Nephron (organoid): ENCODE measurements at regions not wholly inside any gene's neighbourhood (a gene's known extent, or its start where the extent isn't known, plus 50 kb on each side); places are given as distances from the start of the nearest gene placed in this dataset.
A peak's percentile ranks its signal among the peaks of the same experiment; 100 is the strongest.

Experiments used
- H3K27ac Mint-ChIP-seq, 3 experiments: 2 replicates each; pipeline ENCODE4 v1.8.0; 2020; ENCODE audit warnings: mixed read lengths in 3 of 3, mild to moderate bottlenecking in 2 of 3, moderate library complexity in 1 of 3
- H3K27me3 Mint-ChIP-seq: 2 replicates; pipeline ENCODE4 v1.8.0; 2021; ENCODE audit warnings: low read depth, mild to moderate bottlenecking, moderate library complexity, mixed read lengths
- H3K36me3 Mint-ChIP-seq: 2 replicates; pipeline ENCODE4 v1.8.0; 2020; ENCODE audit warnings: low read depth, mixed read lengths
- H3K4me1 Mint-ChIP-seq: 2 replicates; pipeline ENCODE4 v1.8.0; 2020; ENCODE audit warnings: mixed read lengths
- H3K4me3 Mint-ChIP-seq, 3 experiments: 2 replicates each; pipeline ENCODE4 v1.8.0; 2020; ENCODE audit warnings: mild to moderate bottlenecking in 3 of 3, mixed read lengths in 3 of 3, moderate library complexity in 2 of 3
- H3K9me3 Mint-ChIP-seq: 2 replicates; pipeline ENCODE4 v1.8.0; 2020; ENCODE audit warnings: mixed read lengths
- TF ChIP-seq, protein P1 (sequence below), 3 experiments: fragments of 200-600 bp; sonication (generic); IDR thresholded peaks; one replicate each; pipeline ENCODE4 v1.5.0; 2021; ENCODE audit warnings: antibody characterized with exemption in 3 of 3; ENCODE audit not compliant: unreplicated experiment in 3 of 3

DNA sequence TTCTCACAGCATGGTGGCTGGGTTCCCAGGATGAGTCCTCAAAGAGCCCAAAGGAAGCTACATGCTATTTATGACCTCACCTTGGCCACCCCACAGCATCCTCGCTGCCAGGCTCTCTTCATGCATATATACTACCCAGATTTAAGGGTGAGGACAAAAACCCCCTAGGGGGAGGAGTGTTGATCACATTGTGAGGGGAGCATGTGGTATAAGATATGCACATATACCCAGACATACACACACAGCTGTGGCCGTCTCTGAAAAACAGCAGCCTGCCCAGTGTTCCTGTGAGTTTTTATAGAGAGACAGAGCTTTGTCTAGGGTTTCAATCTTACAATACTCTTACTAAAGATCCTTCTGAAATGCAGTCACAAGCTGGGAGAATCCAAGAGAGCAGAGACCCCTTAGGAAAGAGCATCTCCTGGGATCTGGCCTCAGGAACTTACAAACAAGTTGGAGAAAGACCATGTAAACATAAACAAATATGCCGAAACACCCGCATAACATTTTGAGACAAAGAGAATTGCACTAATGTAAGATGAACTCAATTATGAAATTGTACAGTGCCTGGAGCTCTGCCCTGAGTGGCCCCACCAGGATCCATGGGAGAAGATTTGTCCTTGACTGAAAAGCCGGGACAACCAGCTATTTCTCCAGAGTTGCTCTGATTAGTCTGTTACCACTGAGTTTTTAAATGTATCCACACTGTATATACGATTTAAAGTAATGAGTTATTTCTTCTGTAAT is 146.4 kb downstream of the GADD45G start:
- Mint-ChIP-seq H3K9me3 (no peaks in the 10 kb centered on the region), H3K4me3 (no peak overlapping the region), H3K36me3 (no peaks in the 10 kb centered on the region), H3K27ac (peak overlapping the region; percentile 28 to 97 (median 71)), H3K4me1 (peaks cover 53% of the 10 kb centered on the region), H3K27me3 (peaks cover 5% of the 10 kb centered on the region)
- TF ChIP-seq, protein P1, sequence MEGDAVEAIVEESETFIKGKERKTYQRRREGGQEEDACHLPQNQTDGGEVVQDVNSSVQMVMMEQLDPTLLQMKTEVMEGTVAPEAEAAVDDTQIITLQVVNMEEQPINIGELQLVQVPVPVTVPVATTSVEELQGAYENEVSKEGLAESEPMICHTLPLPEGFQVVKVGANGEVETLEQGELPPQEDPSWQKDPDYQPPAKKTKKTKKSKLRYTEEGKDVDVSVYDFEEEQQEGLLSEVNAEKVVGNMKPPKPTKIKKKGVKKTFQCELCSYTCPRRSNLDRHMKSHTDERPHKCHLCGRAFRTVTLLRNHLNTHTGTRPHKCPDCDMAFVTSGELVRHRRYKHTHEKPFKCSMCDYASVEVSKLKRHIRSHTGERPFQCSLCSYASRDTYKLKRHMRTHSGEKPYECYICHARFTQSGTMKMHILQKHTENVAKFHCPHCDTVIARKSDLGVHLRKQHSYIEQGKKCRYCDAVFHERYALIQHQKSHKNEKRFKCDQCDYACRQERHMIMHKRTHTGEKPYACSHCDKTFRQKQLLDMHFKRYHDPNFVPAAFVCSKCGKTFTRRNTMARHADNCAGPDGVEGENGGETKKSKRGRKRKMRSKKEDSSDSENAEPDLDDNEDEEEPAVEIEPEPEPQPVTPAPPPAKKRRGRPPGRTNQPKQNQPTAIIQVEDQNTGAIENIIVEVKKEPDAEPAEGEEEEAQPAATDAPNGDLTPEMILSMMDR (IDR thresholded peaks at IDR 0.05; ENCODE audit: unreplicated experiment in 3 of 3), result no peak

DNA sequence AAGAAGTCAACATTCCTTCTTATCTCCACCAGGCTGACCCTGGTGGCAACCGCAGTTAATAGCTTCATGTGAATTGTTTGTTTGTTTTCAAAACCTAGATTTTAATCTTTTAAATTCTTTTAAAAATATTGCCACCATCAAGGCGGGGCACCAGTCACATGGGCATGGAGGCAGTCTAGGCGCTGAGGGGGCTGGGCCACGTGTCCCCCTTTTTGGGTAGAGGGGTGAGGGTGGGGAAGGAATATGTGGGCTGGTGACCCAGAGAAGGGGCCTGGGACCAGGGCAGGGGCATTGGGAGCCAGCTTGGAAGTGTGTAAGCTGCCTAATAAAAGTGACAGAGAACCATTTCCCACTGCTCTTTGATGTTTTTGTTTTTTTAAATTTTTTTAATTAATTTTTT is 147.3 kb downstream of the GADD45G start:
- Mint-ChIP-seq H3K27me3 (peaks cover 9% of the 10 kb centered on the region), H3K36me3 (no peaks in the 10 kb centered on the region), H3K9me3 (no peaks in the 10 kb centered on the region), H3K4me1 (peaks cover 46% of the 10 kb centered on the region), H3K4me3 (no peak overlapping the region), H3K27ac (peak overlapping the region in 2 of 3 experiments; percentile 36 to 97)
- TF ChIP-seq, protein P1 (IDR thresholded peaks at IDR 0.05; ENCODE audit: unreplicated experiment in 3 of 3), result no peak

DNA sequence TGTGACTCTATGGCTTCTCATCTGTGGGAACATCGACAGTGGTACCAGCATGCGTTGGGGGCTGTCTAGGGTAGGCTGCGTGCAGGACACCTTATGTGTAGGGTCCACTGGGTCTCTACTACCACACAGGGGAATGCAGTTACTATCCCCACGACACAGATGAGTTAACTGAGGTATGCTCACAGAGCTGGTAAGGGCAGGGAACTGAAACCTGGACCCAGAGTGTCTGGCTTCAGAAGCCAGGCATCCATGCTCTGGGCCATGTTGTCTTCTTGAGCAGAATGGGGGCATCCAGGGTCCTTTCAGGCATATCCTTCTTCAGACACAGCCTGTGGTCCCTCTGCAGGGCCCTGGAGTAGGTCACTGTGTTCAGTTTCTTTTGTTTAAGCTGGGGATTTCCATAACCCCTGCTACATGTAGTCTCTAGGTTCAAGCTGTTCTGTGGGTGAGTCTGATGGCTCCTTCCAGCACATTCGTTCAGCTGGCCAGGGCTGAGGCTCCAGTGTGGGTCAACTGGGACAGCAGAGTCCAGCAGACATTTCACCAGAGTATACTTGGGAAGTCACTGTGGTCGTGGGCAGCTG is 148.8 kb downstream of the GADD45G start:
- no peak overlapping the region for H3K4me3 Mint-ChIP-seq
- H3K9me3 Mint-ChIP-seq, result no peaks in the 10 kb centered on the region
- H3K4me1 Mint-ChIP-seq, result peaks cover 37% of the 10 kb centered on the region
- TF ChIP-seq, protein P1 (IDR thresholded peaks at IDR 0.05; ENCODE audit: unreplicated experiment in 3 of 3), result no peak
- H3K27me3 Mint-ChIP-seq, result peaks cover 9% of the 10 kb centered on the region
- H3K36me3 Mint-ChIP-seq, result no peaks in the 10 kb centered on the region
- H3K27ac Mint-ChIP-seq, result no peak overlapping the region

DNA sequence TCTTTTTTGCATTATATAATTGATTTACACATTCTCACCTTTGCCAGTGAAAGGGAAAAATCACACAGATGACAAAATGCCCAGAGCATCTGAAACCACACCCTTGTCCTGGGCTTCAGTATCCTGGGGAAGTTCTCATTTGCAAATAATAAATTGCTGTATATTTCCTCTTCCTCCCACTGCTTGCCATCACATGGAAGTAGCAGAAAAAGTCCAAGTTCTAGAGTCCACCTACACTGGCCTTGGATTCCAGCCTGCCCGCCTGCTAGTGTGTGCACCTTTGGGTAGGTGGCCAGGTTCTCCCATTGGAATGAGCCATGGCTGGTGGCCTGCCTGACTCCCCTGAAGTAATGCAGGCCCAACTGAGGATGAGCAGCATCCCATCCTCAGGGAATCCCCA is 149.4 kb downstream of the GADD45G start:
- no peaks in the 10 kb centered on the region for H3K36me3 Mint-ChIP-seq
- peaks cover 8% of the 10 kb centered on the region for H3K27me3 Mint-ChIP-seq
- no peaks in the 10 kb centered on the region for H3K9me3 Mint-ChIP-seq
- H3K4me3 Mint-ChIP-seq, result no peak overlapping the region
- no peak overlapping the region for H3K27ac Mint-ChIP-seq
- H3K4me1 Mint-ChIP-seq, result peaks cover 35% of the 10 kb centered on the region
- TF ChIP-seq, protein P1 (IDR thresholded peaks at IDR 0.05; ENCODE audit: unreplicated experiment in 3 of 3), result no peak

DNA sequence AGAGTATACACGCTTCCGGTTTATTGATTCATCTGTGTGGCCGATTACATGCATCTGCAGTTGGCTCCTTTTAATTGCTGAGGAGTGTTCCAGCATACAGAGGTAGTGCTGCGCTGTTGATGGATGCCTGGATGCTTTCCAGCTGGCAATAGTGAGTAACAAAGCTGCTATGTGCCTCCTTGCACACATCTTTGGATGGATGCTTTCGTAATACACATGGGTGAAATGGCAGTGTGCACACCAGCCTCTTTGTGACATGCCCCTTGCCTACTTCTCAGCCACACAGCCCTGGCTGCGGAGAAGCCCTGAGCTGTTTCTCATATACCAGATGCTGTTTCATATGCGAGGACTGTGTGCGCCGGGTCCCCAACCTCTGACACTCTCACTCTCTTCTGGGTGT is 151.0 kb downstream of the GADD45G start:
- TF ChIP-seq, protein P1 (IDR thresholded peaks at IDR 0.05; ENCODE audit: unreplicated experiment in 3 of 3), result no peak
- peaks cover 19% of the 10 kb centered on the region for H3K4me1 Mint-ChIP-seq

More for the DNA sequence above, 151.0 kb downstream of the GADD45G start:
- H3K27me3 Mint-ChIP-seq, result peaks cover 4% of the 10 kb centered on the region
- no peaks in the 10 kb centered on the region for H3K9me3 Mint-ChIP-seq
- H3K27ac Mint-ChIP-seq, result no peak overlapping the region
- H3K36me3 Mint-ChIP-seq, result no peaks in the 10 kb centered on the region
- no peak overlapping the region for H3K4me3 Mint-ChIP-seq
